Small intestine (tissue), 7 donors: ENCODE measurements at regions not wholly inside any gene's neighbourhood (a gene's known extent, or its start where the extent isn't known, plus 50 kb on each side); places are given as distances from the start of the nearest gene placed in this dataset.

Experiments
- DNase-seq, 2 donors: peaks; one replicate each; pipeline versions ENCODE4 v3.0.0 to v3.0.0-alpha.2; 2013
- FAIRE-seq: peaks from 2 replicates; lab custom pipeline; 2012; peaks lifted over from hg19 to GRCh38; lab: Jason Lieb, UNC
- H3K27ac ChIP-seq, 3 donors: one replicate each; pipeline ENCODE4 v1.5.1; 2013; ENCODE audit warnings: low read length in 2 of 3, mild to moderate bottlenecking in 2 of 3, control low read depth in 1 of 3, inconsistent platforms in 1 of 3, low read depth in 1 of 3, moderate library complexity in 1 of 3
- H3K27me3 ChIP-seq, 3 donors: one replicate each; pipeline ENCODE4 v1.6.1; 2013; ENCODE audit warnings: low read length in 3 of 3, inconsistent platforms in 1 of 3; ENCODE audit not compliant: control insufficient read depth in 3 of 3, insufficient read depth in 3 of 3
- H3K36me3 ChIP-seq, 3 donors: one replicate each; pipeline ENCODE4 v1.6.1; 2013; ENCODE audit warnings: low read length in 3 of 3, inconsistent platforms in 1 of 3, low read depth in 1 of 3, mild to moderate bottlenecking in 1 of 3, moderate library complexity in 1 of 3; ENCODE audit not compliant: control insufficient read depth in 3 of 3, insufficient read depth in 2 of 3
- H3K4me1 ChIP-seq, 3 donors: one replicate each; pipeline ENCODE4 v1.6.1; 2013; ENCODE audit warnings: low read length in 2 of 3, inconsistent platforms in 1 of 3, low read depth in 1 of 3, mild to moderate bottlenecking in 1 of 3, moderate library complexity in 1 of 3; ENCODE audit not compliant: control insufficient read depth in 3 of 3, insufficient read depth in 2 of 3
- H3K4me3 ChIP-seq, 3 donors: one replicate each; pipeline ENCODE4 v1.5.1; 2013; ENCODE audit warnings: low read length in 3 of 3, control low read depth in 1 of 3, inconsistent platforms in 1 of 3, low read depth in 1 of 3, mild to moderate bottlenecking in 1 of 3, moderate library complexity in 1 of 3
- H3K9me3 ChIP-seq, 2 donors: one replicate each; pipeline ENCODE4 v1.6.1; 2013; ENCODE audit warnings: low read depth in 1 of 2, low read length in 1 of 2; ENCODE audit not compliant: control insufficient read depth in 2 of 2, insufficient read depth in 1 of 2
- WGBS, 3 donors: extraction: QIAGEN DNeasy Blood & Tissue Kit; methylation state at CpG; one replicate each; pipeline ENCODE4 v1.1.7; 2013; 5-methylcytosine and 5-hydroxymethylcytosine counted together
- donor health status: healthy with polysubstance abuse.
- donor health status: control.
- donor health status: control.
- donor health status: Bipolar disorder and iron deficiency.
- donor health status: healthy.

- Histone ChIP-seq H3K4me1 (no peaks in the 10 kb centered on the region), H3K27ac (no peak overlapping the region), H3K9me3 (no peaks in the 10 kb centered on the region), H3K4me3 (no peak overlapping the region), H3K36me3 (no peaks in the 10 kb centered on the region), H3K27me3 (no peaks in the 10 kb centered on the region)
- DNase-seq (no peak), FAIRE-seq (no peak)
- 89 to 94% (median 91%) methylated on average over 1 of the region's 1 CpG for WGBS, 3 donors
These were observed 309.4 kb downstream of the TNS1 start for GRCh38 chr2:217693363-217693762.

- no peak overlapping the region for H3K4me3 ChIP-seq
- no peaks in the 10 kb centered on the region for H3K4me1 ChIP-seq
- DNase-seq (no peak), FAIRE-seq (no peak)
- no peaks in the 10 kb centered on the region for H3K36me3 ChIP-seq
- WGBS, 3 donors: 69 to 72% (median 69%) methylated on average over 7 of the region's 7 CpGs
- no peaks in the 10 kb centered on the region for H3K9me3 ChIP-seq
- H3K27me3 ChIP-seq: no peaks in the 10 kb centered on the region
- peak overlapping the region in 1 of 3 donors; percentile 52 for H3K27ac ChIP-seq
These were observed 310.7 kb downstream of the TNS1 start for GRCh38 chr2:217691920-217692666.

- H3K36me3 ChIP-seq: no peaks in the 10 kb centered on the region
- WGBS, 3 donors: 87 to 94% (median 92%) methylated on average over 3 of the region's 3 CpGs
- H3K27ac ChIP-seq: peak overlapping the region in 1 of 3 donors; percentile 52
- no peaks in the 10 kb centered on the region for H3K27me3 ChIP-seq
- DNase-seq (no peak), FAIRE-seq (no peak)
- H3K4me1 ChIP-seq: no peaks in the 10 kb centered on the region
- H3K9me3 ChIP-seq: no peaks in the 10 kb centered on the region
- no peak overlapping the region for H3K4me3 ChIP-seq
These were observed 311.3 kb downstream of the TNS1 start for GRCh38 chr2:217691516-217691915.

GRCh38 chr2:217689053-217689452, 313.7 kb downstream of the TNS1 start:
- peak overlapping the region in 1 of 3 donors; percentile 18 for H3K27ac ChIP-seq
- 60 to 78% (median 76%) methylated on average over 1 of the region's 1 CpG for WGBS, 3 donors
- H3K27me3 ChIP-seq: no peaks in the 10 kb centered on the region
- no peak for DNase-seq
- no peaks in the 10 kb centered on the region for H3K9me3 ChIP-seq
- FAIRE-seq: no peak
- no peaks in the 10 kb centered on the region for H3K4me1 ChIP-seq
- no peaks in the 10 kb centered on the region for H3K36me3 ChIP-seq
- H3K4me3 ChIP-seq: no peak overlapping the region

GRCh38 chr2:217688494-217688893, 314.3 kb downstream of the TNS1 start:
- no peak for FAIRE-seq

GRCh38 chr2:217687771-217688170, 315.0 kb downstream of the TNS1 start:
- FAIRE-seq (no peak), DNase-seq (no peak)
- peak overlapping the region in 1 of 3 donors; percentile 83 for H3K27ac ChIP-seq
- H3K9me3 ChIP-seq: no peaks in the 10 kb centered on the region
- no peak overlapping the region for H3K4me3 ChIP-seq
- 79 to 90% (median 81%) methylated on average over 6 of the region's 6 CpGs for WGBS, 3 donors
- no peaks in the 10 kb centered on the region for H3K4me1 ChIP-seq
- no peaks in the 10 kb centered on the region for H3K27me3 ChIP-seq
- no peaks in the 10 kb centered on the region for H3K36me3 ChIP-seq

More at GRCh38 chr2:217688494-217688893, 314.3 kb downstream of the TNS1 start:
- Histone ChIP-seq H3K27me3 (no peaks in the 10 kb centered on the region), H3K4me1 (no peaks in the 10 kb centered on the region), H3K36me3 (no peaks in the 10 kb centered on the region), H3K9me3 (no peaks in the 10 kb centered on the region), H3K4me3 (no peak overlapping the region), H3K27ac (peak overlapping the region in 1 of 3 donors; percentile 74)
- 84 to 90% (median 85%) methylated on average over 3 of the region's 3 CpGs for WGBS, 3 donors
- no peak for DNase-seq

- Histone ChIP-seq H3K36me3 (no peaks in the 10 kb centered on the region), H3K9me3 (no peaks in the 10 kb centered on the region), H3K27me3 (no peaks in the 10 kb centered on the region), H3K4me3 (no peak overlapping the region), H3K27ac (peak overlapping the region in 1 of 3 donors; percentile 57), H3K4me1 (no peaks in the 10 kb centered on the region)
- WGBS, 3 donors: 4 to 31% (median 26%) methylated on average over 4 of the region's 4 CpGs
- no peak for FAIRE-seq
- peak in 1 of 2 donors; percentile 71 for DNase-seq
These were observed 317.6 kb downstream of the TNS1 start for GRCh38 chr2:217685255-217685605.

- DNase-seq (no peak), FAIRE-seq (no peak)
- Histone ChIP-seq H3K27ac (peak overlapping the region in 1 of 3 donors; percentile 57), H3K27me3 (no peaks in the 10 kb centered on the region), H3K4me3 (no peak overlapping the region), H3K4me1 (no peaks in the 10 kb centered on the region), H3K9me3 (no peaks in the 10 kb centered on the region), H3K36me3 (no peaks in the 10 kb centered on the region)
- WGBS, 3 donors: 38 to 62% (median 58%) methylated on average over 3 of the region's 3 CpGs
These were observed 318.2 kb downstream of the TNS1 start for GRCh38 chr2:217684431-217685254.
